ENCODE measurements at regions not wholly inside any gene's neighbourhood (a gene's known extent, or its start where the extent isn't known, plus 50 kb on each side); places are given as distances from the start of the nearest gene placed in this dataset.
"Not testable (repeated sequence)": the region's sequence is repeated elsewhere in the genome, so short reads cannot be mapped to it uniquely, and the experiment has no call there.

GRCh38 chr9:85439791-85440190 lies 302.0 kb downstream of the AGTPBP1 start:
- no peak overlapping the region for H3K27ac ChIP-seq
- TF ChIP-seq CTCF (IDR thresholded peaks at IDR 0.05) (no peak), ZFX (IDR thresholded peaks at IDR 0.05; ENCODE audit: borderline replicate concordance) (no peak)

- H3K27ac ChIP-seq: not testable (repeated sequence)
Observed at GRCh38 chr9:85433956-85434355, 307.8 kb downstream of the AGTPBP1 start.

- not testable (repeated sequence) for H3K27ac ChIP-seq
Observed at GRCh38 chr9:85433551-85433950, 308.2 kb downstream of the AGTPBP1 start.

- TF ChIP-seq CTCF (IDR thresholded peaks at IDR 0.05) (no peak), ZFX (IDR thresholded peaks at IDR 0.05; ENCODE audit: borderline replicate concordance) (no peak)
- no peak overlapping the region for H3K27ac ChIP-seq
Observed at GRCh38 chr9:85433046-85433445, 308.7 kb downstream of the AGTPBP1 start.

GRCh38 chr9:85432599-85432998 lies 309.2 kb downstream of the AGTPBP1 start:
- H3K27ac ChIP-seq: no peak overlapping the region
- TF ChIP-seq CTCF (IDR thresholded peaks at IDR 0.05) (no peak), ZFX (IDR thresholded peaks at IDR 0.05; ENCODE audit: borderline replicate concordance) (no peak)

- H3K27ac ChIP-seq: no peak overlapping the region
- no peak for TF ChIP-seq CTCF (IDR thresholded peaks at IDR 0.05)
- no peak for TF ChIP-seq ZFX (IDR thresholded peaks at IDR 0.05; ENCODE audit: borderline replicate concordance)
Observed at GRCh38 chr9:85431339-85432102, 310.2 kb downstream of the AGTPBP1 start.

GRCh38 chr9:85430659-85431338 lies 311.0 kb downstream of the AGTPBP1 start:
- TF ChIP-seq ZFX (IDR thresholded peaks at IDR 0.05; ENCODE audit: borderline replicate concordance) (no peak), CTCF (IDR thresholded peaks at IDR 0.05) (no peak)
- H3K27ac ChIP-seq: no peak overlapping the region

- TF ChIP-seq ZFX (IDR thresholded peaks at IDR 0.05; ENCODE audit: borderline replicate concordance) (no peak), CTCF (IDR thresholded peaks at IDR 0.05) (no peak)
- no peak overlapping the region for H3K27ac ChIP-seq
Observed at GRCh38 chr9:85428230-85428629, 313.5 kb downstream of the AGTPBP1 start.
